K562 (cell line): ENCODE measurements at regions not wholly inside any gene's neighbourhood (a gene's known extent, or its start where the extent isn't known, plus 50 kb on each side); places are given as distances from the start of the nearest gene placed in this dataset.

ENCODE experiments used
- ATAC-seq: fragments of 200-7000 bp; cut with Tn5 transposase; 3 replicates; pipeline ENCODE4 v1.9.1; 2020; ENCODE audit warnings: moderate library complexity
- BruUV-seq: library from RNA; stranded (reverse); fragments of 400-500 nt; replicated peaks from 2 replicates; lab custom pipeline; 2021; lab: Mats Ljungman, UMichigan
- CTCF ChIA-PET: fragments of 300-600 bp; formaldehyde crosslinking; extraction: SDS; loops from one replicate; lab custom pipeline; 2021; ENCODE audit warnings: low intra/inter-chr PET ratio; lab: Yijun Ruan, JAX
- POLR2A ChIA-PET: fragments of 300-600, 350-650 bp; sonication (Branson Sonifier 250); formaldehyde crosslinking; extraction: SDS; loops from one replicate; lab custom pipeline; 2021; ENCODE audit warnings: antibody characterized with exemption, inconsistent platforms; lab: Yijun Ruan, JAX
- DNase-seq, 4 experiments: peaks; one replicate each; pipeline versions ENCODE4 v3.0.0 to v3.0.0-alpha.2; 2011 to 2018; ENCODE audit warnings: low spot score in 3 of 4, mixed read lengths in 3 of 4; ENCODE audit errors: extremely low read depth in 1 of 4
- FAIRE-seq: peaks from 2 replicates; lab custom pipeline; 2011; peaks lifted over from hg19 to GRCh38; lab: Jason Lieb, UNC
- H2AFZ ChIP-seq: 2 replicates; pipeline ENCODE4 v1.6.0; 2011; ENCODE audit warnings: low read depth, low read length, control low read depth, inconsistent platforms
- H3K27ac ChIP-seq: fragments of 200-600 bp; 3 replicates; pipeline ENCODE4 v1.8.0; 2011; ENCODE audit warnings: low read depth, mild to moderate bottlenecking, control low read depth, inconsistent platforms, low read length, moderate library complexity, mixed read lengths; ENCODE audit errors: extremely low read depth
- H3K27me3 ChIP-seq, 2 experiments: fragments of 300-600 bp in 1 of 2; 2 replicates in 1 of 2; 3 replicates in 1 of 2; pipeline versions ENCODE4 v1.6.0 to v1.8.0; 2011; ENCODE audit warnings: inconsistent platforms in 2 of 2, low read length in 2 of 2, mild to moderate bottlenecking in 1 of 2, mixed read lengths in 1 of 2, moderate library complexity in 1 of 2; ENCODE audit not compliant: control insufficient read depth in 2 of 2, insufficient read depth in 2 of 2
- H3K36me3 ChIP-seq: fragments of 300-600 bp; 3 replicates; pipeline ENCODE4 v1.8.0; 2011; ENCODE audit warnings: mild to moderate bottlenecking, low read length, inconsistent platforms; ENCODE audit not compliant: control insufficient read depth, insufficient read depth
- H3K4me1 ChIP-seq, 2 experiments: fragments of 200-600 bp in 1 of 2; replicated peaks in 1 of 2; 2 replicates in 1 of 2; 3 replicates in 1 of 2; pipeline versions ENCODE4 v1.5.1 to v1.8.0; 2011; ENCODE audit warnings: inconsistent platforms in 2 of 2, low read length in 2 of 2, mild to moderate bottlenecking in 1 of 2, mixed read lengths in 1 of 2, moderate library complexity in 1 of 2; ENCODE audit not compliant: control insufficient read depth in 2 of 2, insufficient read depth in 2 of 2
- H3K4me2 ChIP-seq: 2 replicates; pipeline ENCODE4 v1.6.1; 2011; ENCODE audit warnings: low read length, control low read depth, inconsistent platforms, mixed read lengths; ENCODE audit not compliant: insufficient read depth
- H3K4me3 ChIP-seq: fragments of 200-600 bp; sonication (generic), shearing (Covaris generic); 2 replicates; pipeline ENCODE4 v1.5.1; 2016; ENCODE audit warnings: control low read depth, inconsistent platforms
- H3K79me2 ChIP-seq: fragments of 200-600 bp; 3 replicates; pipeline ENCODE4 v1.8.0; 2011; ENCODE audit warnings: low read length, inconsistent platforms; ENCODE audit not compliant: control insufficient read depth, insufficient read depth
- H3K9ac ChIP-seq, 2 experiments: 2 replicates each; pipeline versions ENCODE4 v1.6.0 to v1.6.1; 2011; ENCODE audit warnings: low read depth in 2 of 2, low read length in 2 of 2, control low read depth in 1 of 2, inconsistent platforms in 1 of 2, mild to moderate bottlenecking in 1 of 2, mixed read lengths in 1 of 2; ENCODE audit not compliant: insufficient read depth in 1 of 2
- H3K9me1 ChIP-seq: one replicate; pipeline ENCODE4 v1.6.0; 2011; ENCODE audit warnings: inconsistent platforms, mild to moderate bottlenecking, low read length, moderate library complexity; ENCODE audit not compliant: control insufficient read depth, insufficient read depth
- H3K9me3 ChIP-seq: replicated peaks from 2 replicates; pipeline ENCODE4 v1.5.1; 2011; ENCODE audit warnings: low read depth, low read length, inconsistent platforms; ENCODE audit not compliant: control insufficient read depth, insufficient read depth
- H4K20me1 ChIP-seq: replicated peaks from 2 replicates; pipeline ENCODE4 v1.6.1; 2011; ENCODE audit warnings: low read length, inconsistent platforms, mixed read lengths; ENCODE audit not compliant: control insufficient read depth, insufficient read depth
- GATAD2B ChIP-seq: fragments of 450-650 bp; IDR thresholded peaks from 2 replicates; pipeline ENCODE4 v1.6.1; 2017; ENCODE audit warnings: mild to moderate bottlenecking, borderline replicate concordance
- ILF3 ChIP-seq: fragments of 450-650 bp; IDR thresholded peaks from 2 replicates; pipeline ENCODE4 v1.6.1; 2018; ENCODE audit warnings: antibody characterized with exemption, mild to moderate bottlenecking, moderate library complexity, borderline replicate concordance
- PML ChIP-seq: IDR thresholded peaks from 2 replicates; pipeline ENCODE4 v1.6.1; 2012; ENCODE audit warnings: low read length, inconsistent platforms
- SIRT6 ChIP-seq: IDR thresholded peaks from one replicate; pipeline ENCODE4 v1.6.1; 2012; ENCODE audit warnings: low read depth, mild to moderate bottlenecking, control low read depth, inconsistent platforms, low read length, moderate library complexity
- SRF ChIP-seq, 2 experiments: fragments of 250-450, 450-650 bp in 1 of 2; sonication (Bioruptor Pico) in 1 of 2; sonication (generic) in 1 of 2; formaldehyde crosslinking; IDR thresholded peaks; 2 replicates each; pipeline versions ENCODE4 v1.5.0 to v1.5.1; 2020 to 2022; ENCODE audit warnings: mild to moderate bottlenecking in 1 of 2, missing genetic modification reagents in 1 of 2
- TRIM28 ChIP-seq: fragments of 450-650 bp; IDR thresholded peaks from 2 replicates; pipeline ENCODE4 v1.6.1; 2017
- U2AF1 ChIP-seq: fragments of 200-400 bp; formaldehyde crosslinking; optimal IDR thresholded peaks from 2 replicates; pipeline ENCODE3; 2017; ENCODE audit warnings: mild to moderate bottlenecking, low read depth, low read length, moderate library complexity
- WGBS: fragments of 100-300 bp; shearing (Covaris generic); methylation state at CpG from one replicate; pipeline ENCODE4 v1.1.6; 2016; ENCODE audit warnings: low coverage, mixed read lengths; ENCODE audit not compliant: insufficient coverage; ENCODE audit errors: missing lambda C conversion rate; 5-methylcytosine and 5-hydroxymethylcytosine counted together
- in situ Hi-C: fragments of 300-500 bp; cut with MboI; formaldehyde crosslinking; loops from 4 replicates; pipeline ENCODE4 v1.15.0; 2018; ENCODE audit warnings: inconsistent platforms, mixed read lengths
- intact Hi-C: fragments of 100-400 bp; cut with micrococcal nuclease; formaldehyde crosslinking; loops from 2 replicates; pipeline ENCODE4 v1.14.2; 2022
- TF ChIP-seq, protein P1 (sequence below): fragments of 250-450 bp; sonication (Bioruptor Pico); IDR thresholded peaks from 2 replicates; pipeline ENCODE4 v1.4.0; 2020; ENCODE audit warnings: mild to moderate bottlenecking, moderate library complexity, borderline replicate concordance
- TF ChIP-seq, protein P2 (sequence below): sonication (generic); formaldehyde crosslinking; IDR thresholded peaks from 2 replicates; pipeline ENCODE4 v1.8.0; 2022; ENCODE audit warnings: mild to moderate bottlenecking, missing genetic modification reagents, borderline replicate concordance
- TF ChIP-seq, protein P3 (sequence below), 2 experiments: fragments of 450-650 bp in 1 of 2; IDR thresholded peaks; 2 replicates each; pipeline ENCODE4 v1.6.1; 2011 to 2017; ENCODE audit warnings: low read depth in 2 of 2, antibody characterized with exemption in 1 of 2, borderline replicate concordance in 1 of 2, low read length in 1 of 2, mild to moderate bottlenecking in 1 of 2, mixed read lengths in 1 of 2; ENCODE audit not compliant: control insufficient read depth in 1 of 2
- TF ChIP-seq, protein P4 (sequence below): fragments of 450-650 bp; formaldehyde crosslinking; IDR thresholded peaks from 2 replicates; pipeline ENCODE4 v1.4.0; 2022; ENCODE audit warnings: mild to moderate bottlenecking, moderate library complexity

DNA sequence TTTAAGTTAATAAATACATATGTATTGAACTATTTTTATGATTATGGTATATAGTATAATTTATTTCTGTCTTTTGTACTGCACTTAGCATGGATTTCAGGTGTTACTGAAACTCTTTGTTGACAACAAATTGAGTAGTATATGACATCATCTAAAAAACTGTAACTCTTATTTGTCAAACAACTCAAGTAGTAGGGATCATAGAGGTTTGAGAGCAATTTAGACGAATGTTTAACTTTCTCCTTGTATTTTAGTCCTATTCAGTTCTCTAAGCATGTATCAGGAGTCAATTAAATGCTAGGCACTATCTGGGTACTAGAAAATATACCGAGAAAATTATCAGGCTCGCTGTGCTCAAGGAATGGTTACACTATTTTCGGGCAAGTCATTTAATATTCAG lies 595.2 kb downstream of the METTL15 start (continued):
- TF ChIP-seq, protein P1, sequence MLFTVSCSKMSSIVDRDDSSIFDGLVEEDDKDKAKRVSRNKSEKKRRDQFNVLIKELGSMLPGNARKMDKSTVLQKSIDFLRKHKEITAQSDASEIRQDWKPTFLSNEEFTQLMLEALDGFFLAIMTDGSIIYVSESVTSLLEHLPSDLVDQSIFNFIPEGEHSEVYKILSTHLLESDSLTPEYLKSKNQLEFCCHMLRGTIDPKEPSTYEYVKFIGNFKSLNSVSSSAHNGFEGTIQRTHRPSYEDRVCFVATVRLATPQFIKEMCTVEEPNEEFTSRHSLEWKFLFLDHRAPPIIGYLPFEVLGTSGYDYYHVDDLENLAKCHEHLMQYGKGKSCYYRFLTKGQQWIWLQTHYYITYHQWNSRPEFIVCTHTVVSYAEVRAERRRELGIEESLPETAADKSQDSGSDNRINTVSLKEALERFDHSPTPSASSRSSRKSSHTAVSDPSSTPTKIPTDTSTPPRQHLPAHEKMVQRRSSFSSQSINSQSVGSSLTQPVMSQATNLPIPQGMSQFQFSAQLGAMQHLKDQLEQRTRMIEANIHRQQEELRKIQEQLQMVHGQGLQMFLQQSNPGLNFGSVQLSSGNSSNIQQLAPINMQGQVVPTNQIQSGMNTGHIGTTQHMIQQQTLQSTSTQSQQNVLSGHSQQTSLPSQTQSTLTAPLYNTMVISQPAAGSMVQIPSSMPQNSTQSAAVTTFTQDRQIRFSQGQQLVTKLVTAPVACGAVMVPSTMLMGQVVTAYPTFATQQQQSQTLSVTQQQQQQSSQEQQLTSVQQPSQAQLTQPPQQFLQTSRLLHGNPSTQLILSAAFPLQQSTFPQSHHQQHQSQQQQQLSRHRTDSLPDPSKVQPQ (CRISPR knock-in tag) = no peak

DNA sequence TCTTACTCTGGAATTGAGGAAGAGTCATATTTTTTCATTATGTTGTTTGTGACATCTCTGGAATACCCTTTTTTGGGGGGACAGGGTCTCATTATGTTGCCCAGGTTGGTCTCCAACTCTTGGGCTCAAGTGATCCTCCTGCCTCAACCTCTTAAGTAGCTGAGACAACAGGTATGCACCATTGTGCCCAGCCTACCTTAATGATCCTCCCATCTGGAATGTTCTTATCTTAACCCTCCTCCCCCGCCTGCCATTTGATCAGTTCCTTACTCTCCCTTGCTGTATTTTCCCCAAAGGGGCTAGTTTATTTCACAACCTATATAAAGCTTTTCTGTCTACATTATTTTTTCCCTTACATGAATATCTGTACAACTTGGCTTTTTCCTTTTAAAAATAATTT lies 594.7 kb downstream of the METTL15 start:
- no peak overlapping the region for H3K27ac ChIP-seq
- H4K20me1 ChIP-seq = no peaks in the 10 kb centered on the region
- ChIA-PET CTCF (no interaction called here), POLR2A (no interaction called here)
- WGBS = 6% methylated on average over 1 of the region's 1 CpG
- H2AFZ ChIP-seq = no peak overlapping the region
- no peak overlapping the region for H3K9ac ChIP-seq
- no peaks in the 10 kb centered on the region for H3K79me2 ChIP-seq
- no peak overlapping the region for H3K4me2 ChIP-seq
- DNase-seq (no peak), ATAC-seq (no peak), FAIRE-seq (no peak)
- no peaks in the 10 kb centered on the region for H3K9me3 ChIP-seq
- H3K4me3 ChIP-seq = no peak overlapping the region
- H3K36me3 ChIP-seq = no peaks in the 10 kb centered on the region
- no peaks in the 10 kb centered on the region for H3K4me1 ChIP-seq
- no TSS peak for BruUV-seq
- no peaks in the 10 kb centered on the region for H3K9me1 ChIP-seq
- in situ Hi-C loops (no loop called here), intact Hi-C loops (no loop called here)
- no peaks in the 10 kb centered on the region for H3K27me3 ChIP-seq
- TF ChIP-seq PML (no peak), SIRT6 (no peak), GATAD2B (no peak), SRF (CRISPR knock-in tag; IDR thresholded peaks at IDR 0.05) (no peak), ILF3 (no peak), TRIM28 (no peak), U2AF1 (no peak)
- TF ChIP-seq, protein P2, sequence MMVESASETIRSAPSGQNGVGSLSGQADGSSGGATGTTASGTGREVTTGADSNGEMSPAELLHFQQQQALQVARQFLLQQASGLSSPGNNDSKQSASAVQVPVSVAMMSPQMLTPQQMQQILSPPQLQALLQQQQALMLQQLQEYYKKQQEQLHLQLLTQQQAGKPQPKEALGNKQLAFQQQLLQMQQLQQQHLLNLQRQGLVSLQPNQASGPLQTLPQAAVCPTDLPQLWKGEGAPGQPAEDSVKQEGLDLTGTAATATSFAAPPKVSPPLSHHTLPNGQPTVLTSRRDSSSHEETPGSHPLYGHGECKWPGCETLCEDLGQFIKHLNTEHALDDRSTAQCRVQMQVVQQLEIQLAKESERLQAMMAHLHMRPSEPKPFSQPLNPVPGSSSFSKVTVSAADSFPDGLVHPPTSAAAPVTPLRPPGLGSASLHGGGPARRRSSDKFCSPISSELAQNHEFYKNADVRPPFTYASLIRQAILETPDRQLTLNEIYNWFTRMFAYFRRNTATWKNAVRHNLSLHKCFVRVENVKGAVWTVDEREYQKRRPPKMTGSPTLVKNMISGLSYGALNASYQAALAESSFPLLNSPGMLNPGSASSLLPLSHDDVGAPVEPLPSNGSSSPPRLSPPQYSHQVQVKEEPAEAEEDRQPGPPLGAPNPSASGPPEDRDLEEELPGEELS (CRISPR knock-in tag) = no peak
- TF ChIP-seq, protein P3, sequence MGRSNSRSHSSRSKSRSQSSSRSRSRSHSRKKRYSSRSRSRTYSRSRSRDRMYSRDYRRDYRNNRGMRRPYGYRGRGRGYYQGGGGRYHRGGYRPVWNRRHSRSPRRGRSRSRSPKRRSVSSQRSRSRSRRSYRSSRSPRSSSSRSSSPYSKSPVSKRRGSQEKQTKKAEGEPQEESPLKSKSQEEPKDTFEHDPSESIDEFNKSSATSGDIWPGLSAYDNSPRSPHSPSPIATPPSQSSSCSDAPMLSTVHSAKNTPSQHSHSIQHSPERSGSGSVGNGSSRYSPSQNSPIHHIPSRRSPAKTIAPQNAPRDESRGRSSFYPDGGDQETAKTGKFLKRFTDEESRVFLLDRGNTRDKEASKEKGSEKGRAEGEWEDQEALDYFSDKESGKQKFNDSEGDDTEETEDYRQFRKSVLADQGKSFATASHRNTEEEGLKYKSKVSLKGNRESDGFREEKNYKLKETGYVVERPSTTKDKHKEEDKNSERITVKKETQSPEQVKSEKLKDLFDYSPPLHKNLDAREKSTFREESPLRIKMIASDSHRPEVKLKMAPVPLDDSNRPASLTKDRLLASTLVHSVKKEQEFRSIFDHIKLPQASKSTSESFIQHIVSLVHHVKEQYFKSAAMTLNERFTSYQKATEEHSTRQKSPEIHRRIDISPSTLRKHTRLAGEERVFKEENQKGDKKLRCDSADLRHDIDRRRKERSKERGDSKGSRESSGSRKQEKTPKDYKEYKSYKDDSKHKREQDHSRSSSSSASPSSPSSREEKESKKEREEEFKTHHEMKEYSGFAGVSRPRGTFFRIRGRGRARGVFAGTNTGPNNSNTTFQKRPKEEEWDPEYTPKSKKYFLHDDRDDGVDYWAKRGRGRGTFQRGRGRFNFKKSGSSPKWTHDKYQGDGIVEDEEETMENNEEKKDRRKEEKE (IDR thresholded peaks at IDR 0.05; ENCODE audit: borderline replicate concordance in 1 of 2, control insufficient read depth in 1 of 2, low read depth in 2 of 2, low read length in 1 of 2) = no peak
- TF ChIP-seq, protein P4, sequence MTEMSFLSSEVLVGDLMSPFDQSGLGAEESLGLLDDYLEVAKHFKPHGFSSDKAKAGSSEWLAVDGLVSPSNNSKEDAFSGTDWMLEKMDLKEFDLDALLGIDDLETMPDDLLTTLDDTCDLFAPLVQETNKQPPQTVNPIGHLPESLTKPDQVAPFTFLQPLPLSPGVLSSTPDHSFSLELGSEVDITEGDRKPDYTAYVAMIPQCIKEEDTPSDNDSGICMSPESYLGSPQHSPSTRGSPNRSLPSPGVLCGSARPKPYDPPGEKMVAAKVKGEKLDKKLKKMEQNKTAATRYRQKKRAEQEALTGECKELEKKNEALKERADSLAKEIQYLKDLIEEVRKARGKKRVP = no peak
